NCI-H2107 (cell line): ENCODE measurements at regions not wholly inside any gene's neighbourhood (a gene's known extent, or its start where the extent isn't known, plus 50 kb on each side); places are given as distances from the start of the nearest gene placed in this dataset.
"Not testable (repeated sequence)": the region's sequence is repeated elsewhere in the genome, so short reads cannot be mapped to it uniquely, and the experiment has no call there.

Source experiments
- DNase-seq: peaks from one replicate; lab custom pipeline; 2025; lab: John Stamatoyannopoulos, UW

DNA sequence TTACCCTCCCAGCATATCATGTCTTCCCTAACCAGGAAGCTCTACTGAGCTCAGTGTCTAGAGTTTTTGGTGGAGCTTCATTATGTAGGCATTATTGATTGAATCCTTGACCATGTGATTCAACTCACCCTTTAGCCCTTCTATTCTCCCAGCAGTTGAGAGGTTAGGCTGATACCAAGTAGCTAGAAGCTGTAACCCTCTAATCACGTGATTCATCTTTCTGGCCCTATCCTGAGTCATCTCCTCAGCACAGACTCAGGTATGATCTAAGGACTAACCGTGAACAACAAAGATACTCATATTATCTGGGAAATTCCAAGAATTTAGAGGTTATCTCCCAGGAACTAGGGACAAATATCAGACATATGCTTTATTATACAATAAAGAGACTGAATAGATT lies 625.5 kb downstream of the JRKL start:
- DNase-seq = no peak

GRCh38 chr11:97019305-97019704 lies 629.5 kb downstream of the JRKL start:
- no peak for DNase-seq

DNA sequence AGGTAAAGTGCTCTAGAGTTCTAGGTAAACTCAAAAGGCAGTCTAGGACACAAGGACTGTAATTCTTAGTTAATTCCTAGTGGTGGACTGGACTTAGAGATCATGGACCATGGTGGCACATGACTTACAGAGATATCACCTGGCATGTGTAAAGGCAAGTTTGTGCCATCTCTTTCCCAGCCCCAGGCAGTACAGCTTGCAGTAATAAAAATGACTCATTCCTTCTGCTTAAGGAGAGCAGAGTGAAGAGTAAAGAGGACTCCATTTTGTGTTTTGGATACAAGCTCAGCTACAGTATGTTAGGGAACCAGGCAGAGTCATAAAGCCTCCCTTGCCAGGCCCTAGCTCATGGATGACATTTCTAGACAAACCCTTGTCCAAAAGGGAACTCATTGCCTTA lies 629.9 kb downstream of the JRKL start:
- DNase-seq = no peak

DNA sequence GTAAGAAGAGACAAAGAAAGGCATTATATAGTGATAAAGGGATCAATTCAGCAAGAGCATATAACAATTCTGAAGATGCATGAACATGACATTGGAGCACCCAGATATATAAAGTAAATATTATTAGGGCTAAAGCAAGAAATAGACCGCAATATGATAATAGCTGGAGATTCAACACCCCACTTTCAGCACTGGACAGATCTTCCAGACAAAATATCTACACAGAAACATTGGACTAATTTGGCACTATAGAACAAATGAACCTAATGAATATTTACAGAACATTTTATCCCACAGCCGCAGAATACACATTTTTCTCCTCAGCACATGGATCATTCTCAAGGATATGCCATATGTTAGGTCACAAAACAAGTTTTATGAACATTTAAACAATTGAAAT lies 633.1 kb downstream of the JRKL start:
- no peak for DNase-seq

DNA sequence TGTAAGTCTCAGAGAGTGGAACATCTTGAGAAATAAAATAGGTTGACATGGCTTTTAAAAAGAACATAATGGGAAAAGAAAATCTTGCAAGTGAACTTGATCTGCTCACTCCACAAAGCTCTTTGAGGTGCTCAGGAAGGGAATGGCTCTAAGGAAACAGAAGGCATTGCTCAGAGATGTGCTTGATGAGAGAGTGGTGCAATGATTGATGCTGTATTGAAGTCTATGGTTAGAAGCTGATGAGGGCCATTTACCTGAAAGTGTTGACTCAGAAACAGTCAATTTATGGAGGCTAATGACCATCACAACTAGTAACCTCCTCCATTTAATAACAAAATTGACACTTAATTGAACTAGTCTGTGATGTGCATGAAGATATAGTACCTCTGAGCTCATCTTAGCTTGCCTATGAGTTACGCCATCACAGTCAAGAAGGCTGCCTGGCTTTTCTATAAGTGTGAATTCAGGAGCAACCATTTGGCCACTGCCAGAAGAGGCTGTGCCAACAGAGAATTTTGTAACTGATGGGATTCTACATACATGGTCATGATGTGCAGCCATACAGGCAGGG lies 639.1 kb downstream of the JRKL start:
- DNase-seq = no peak

- DNase-seq = no peak
Measured at GRCh38 chr11:97033178-97033577, 643.4 kb downstream of the JRKL start.

- no peak for DNase-seq
Measured at GRCh38 chr11:97048481-97048880, 658.7 kb downstream of the JRKL start.

DNA sequence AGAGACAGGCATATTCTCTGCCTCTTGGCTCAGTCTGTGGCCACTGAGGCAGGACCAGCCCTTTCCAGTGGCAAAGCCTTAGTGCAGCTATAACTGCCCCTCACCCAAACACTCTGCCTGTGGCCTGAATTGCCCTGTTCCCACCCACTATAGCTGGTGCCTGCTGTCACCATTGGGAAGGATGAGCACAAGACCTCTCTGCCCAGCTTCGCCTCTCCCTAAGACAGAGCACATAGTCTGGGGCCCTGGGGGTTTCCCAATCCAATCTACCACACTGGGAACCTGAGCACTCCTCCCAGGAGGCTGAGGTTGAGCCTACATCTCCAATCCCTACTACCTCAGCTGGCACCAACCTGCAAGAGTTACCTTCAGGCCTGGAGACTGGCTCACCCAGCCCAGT lies 670.4 kb downstream of the JRKL start:
- DNase-seq = no peak

DNA sequence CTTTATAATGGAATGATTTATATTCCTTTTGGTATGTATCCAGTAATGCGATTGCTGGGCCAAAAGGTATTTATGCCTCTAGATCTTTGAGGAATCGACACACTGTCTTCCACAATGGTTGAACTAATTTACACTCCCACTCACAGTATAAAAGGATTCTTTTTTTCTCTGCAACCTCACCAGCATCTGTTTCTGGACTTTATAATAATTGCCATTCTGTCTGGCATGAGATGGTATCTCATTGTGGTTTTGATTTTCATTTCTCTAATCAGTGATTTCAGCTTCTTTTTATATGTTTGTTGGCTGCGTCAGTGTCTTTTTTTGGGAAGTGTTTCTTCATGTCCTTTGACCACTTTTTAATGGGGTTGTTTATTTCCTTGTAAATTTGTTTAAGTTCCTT lies 679.3 kb downstream of the JRKL start:
- DNase-seq = no peak

- no peak for DNase-seq
Measured at GRCh38 chr11:97072420-97072819, 682.6 kb downstream of the JRKL start.

GRCh38 chr11:97076666-97077065 lies 686.9 kb downstream of the JRKL start:
- DNase-seq = not testable (repeated sequence)

DNA sequence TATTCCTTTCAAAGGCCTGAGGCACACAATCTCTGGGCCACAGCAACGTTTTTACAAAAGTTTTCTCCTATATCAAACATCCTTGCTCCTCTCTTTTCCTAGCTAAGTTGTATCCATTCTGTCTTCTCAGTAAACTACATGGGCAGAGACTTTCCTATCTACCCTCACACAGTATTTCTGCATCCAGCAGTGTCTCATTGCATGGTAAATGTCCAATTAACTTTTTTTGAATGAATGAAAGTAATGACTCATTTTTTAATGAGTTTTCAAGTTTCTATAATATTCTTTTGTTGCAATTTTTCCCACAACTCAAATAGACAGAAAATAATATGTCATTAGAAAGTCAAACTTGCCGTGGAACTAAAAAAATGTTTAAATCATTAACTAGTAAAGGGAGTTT lies 688.6 kb downstream of the JRKL start:
- DNase-seq = no peak

- DNase-seq = no peak
Measured at GRCh38 chr11:97079244-97079643, 689.4 kb downstream of the JRKL start.

- no peak for DNase-seq
Measured at GRCh38 chr11:97087419-97087818, 697.6 kb downstream of the JRKL start.

- no peak for DNase-seq
Measured at GRCh38 chr11:97092823-97093222, 703.0 kb downstream of the JRKL start.

DNA sequence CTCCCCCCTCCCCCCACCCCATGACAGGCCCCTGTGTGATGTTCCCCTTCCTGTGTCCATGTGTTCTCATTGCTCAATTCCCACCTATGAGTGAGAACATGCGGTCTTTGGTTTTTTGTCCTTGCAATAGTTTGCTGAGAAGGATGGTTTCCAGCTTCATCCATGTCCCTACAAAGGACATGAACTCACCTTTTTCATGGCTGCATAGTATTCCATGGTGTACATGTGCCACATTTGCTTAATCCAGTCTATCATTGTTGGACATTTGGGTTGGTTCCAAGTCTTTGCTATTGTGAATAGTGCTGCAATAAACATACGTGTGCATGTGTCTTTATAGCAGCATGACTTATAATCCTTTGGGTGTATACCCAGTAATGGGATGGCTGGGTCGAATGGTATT lies 712.4 kb downstream of the JRKL start:
- not testable (repeated sequence) for DNase-seq

- DNase-seq = no peak
Measured at GRCh38 chr11:97107604-97108003, 717.8 kb downstream of the JRKL start.

DNA sequence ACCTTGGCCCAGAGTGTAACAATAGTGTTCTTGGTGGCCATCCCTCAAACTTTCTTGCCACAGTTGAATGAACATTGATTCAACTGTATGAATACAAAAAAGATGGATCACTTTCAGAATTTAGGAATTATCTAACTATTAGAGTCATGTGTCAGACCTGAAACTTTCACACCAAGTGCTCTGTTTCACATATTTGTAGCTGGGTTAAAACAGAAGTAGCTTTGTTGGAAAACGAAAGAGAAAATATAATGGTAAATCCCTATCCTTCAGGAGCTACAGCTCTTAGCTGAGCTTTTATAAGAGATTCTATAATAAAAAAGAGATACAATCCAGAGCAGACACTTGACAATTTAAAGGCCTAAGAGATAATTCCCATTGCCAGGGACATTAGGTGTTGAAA lies 719.3 kb downstream of the JRKL start:
- no peak for DNase-seq

- no peak for DNase-seq
Measured at GRCh38 chr11:97110376-97110775, 720.6 kb downstream of the JRKL start.

DNA sequence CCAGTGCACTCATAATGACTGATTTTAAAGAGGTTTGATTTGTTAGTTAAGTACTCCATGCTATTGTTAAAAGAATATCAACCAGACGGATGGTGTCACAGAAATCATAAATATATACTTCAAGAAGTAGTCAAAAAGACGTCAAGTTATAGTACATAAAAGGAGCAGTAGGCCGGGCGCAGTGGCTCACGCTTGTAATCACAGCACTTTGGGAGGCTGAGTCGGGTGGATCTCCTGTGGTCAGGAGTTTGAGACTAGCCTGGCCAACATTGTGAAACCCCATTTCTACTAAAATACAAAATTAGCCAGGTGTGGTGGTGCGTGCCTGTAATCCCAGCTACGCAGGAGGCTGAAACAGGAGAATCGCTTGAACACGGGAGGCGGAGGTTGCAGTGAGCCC lies 721.7 kb downstream of the JRKL start:
- DNase-seq = no peak

GRCh38 chr11:97118614-97119200 lies 728.9 kb downstream of the JRKL start:
- no peak for DNase-seq

GRCh38 chr11:97123237-97123636 lies 733.4 kb downstream of the JRKL start:
- DNase-seq = no peak

- no peak for DNase-seq
Measured at GRCh38 chr11:97136067-97136466, 746.3 kb downstream of the JRKL start.

- no peak for DNase-seq
Measured at GRCh38 chr11:97140885-97141494, 751.2 kb downstream of the JRKL start.
